Left colon (tissue), 2 donors: ENCODE measurements at regions not wholly inside any gene's neighbourhood (a gene's known extent, or its start where the extent isn't known, plus 50 kb on each side); places are given as distances from the start of the nearest gene placed in this dataset.

Experiments
- ATAC-seq: fragments of 200-7000 bp; cut with Tn5 transposase; one replicate; pipeline ENCODE4 v1.9.1; 2020; ENCODE audit warnings: mild to moderate bottlenecking, moderate library complexity
- DNase-seq, 2 donors: peaks; one replicate each; pipeline ENCODE4 v3.0.0-alpha.2; 2020
- intact Hi-C, 2 donors: fragments of 100-400 bp; cut with DNase I in 1 of 2; cut with micrococcal nuclease in 1 of 2; formaldehyde crosslinking; loops; one replicate each; pipeline versions ENCODE4 v1.11.2 to v1.14.0; 2022; cut with DNase I, micrococcal nuclease
- donor health status: DM: no; HTN: no; CAD: no.
- donor health status: DM: yes; HTN: yes; CAD: no.

DNA sequence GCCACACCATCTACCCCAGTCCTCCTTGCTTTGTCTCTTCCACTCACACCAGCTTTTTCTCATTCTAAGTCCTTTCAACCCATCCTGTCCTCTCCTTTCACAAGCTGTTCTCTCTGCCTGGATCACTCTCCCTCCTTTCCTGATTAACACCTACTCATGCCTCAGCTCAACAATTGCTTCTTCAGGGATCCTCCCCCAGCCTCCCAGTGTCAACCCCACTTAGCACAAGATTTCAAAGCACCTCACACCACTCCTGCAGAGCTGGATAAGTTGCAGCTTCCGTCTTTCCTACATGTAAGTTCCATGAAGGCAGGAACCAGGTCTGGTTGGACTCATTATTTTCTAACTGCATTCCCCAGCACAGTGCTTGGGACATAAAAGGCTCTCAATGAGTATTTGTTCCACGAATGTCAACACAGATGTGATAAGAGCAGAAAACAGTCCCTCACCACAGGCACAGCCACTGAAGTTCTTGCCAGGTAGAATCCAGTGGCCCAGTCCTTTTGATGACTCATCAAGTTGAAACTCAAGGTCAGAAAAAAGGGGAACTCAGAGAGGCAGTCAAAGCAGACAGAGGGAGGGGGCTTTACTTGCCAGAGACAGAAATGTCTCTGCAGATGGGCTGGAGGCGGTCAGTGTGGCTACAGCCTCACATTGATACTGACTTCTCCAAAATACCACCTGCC, 193.4 kb upstream of the PRDM1 start:
- ATAC-seq (no peak), DNase-seq (peak in 1 of 2 donors; percentile 33)
- intact Hi-C loops, result no loop called here

DNA sequence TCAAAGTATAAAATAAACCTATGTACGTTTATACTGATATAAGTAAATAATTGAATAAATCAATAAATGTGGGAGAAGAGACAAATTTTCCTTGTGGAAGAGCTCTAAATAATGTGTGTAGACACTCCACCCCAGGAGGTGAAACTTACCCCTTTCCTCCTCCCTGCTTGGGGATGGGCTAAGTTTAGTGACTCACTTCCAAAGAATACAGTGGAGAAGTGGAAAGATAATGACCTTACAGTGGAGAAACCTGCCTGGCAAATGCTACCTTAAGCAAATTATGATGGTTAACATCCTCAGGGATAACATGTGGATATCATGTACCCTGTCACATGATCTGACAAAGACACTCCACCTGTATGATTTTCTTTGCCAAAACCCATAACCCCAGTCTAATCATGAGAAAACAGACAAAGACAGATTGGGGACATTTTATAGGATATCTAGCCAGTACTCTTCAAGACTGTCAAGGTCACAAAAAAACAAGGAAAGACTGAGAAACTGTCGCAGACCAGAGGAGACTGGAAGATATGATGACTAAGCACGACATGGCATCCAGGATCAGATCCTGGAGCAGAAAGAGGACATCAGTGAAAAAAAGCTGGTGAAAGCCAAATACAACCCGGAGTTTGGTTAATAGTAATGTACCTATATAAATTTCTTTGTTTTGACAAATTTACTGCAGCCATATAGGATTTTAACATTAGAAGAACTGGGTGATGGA, 195.5 kb upstream of the PRDM1 start:
- intact Hi-C loops, result no loop called here
- ATAC-seq (no peak), DNase-seq (no peak)

- DNase-seq (no peak), ATAC-seq (no peak)
- intact Hi-C loops, result no loop called here
Measured at GRCh38 chr6:105889902-105890301, 196.2 kb upstream of the PRDM1 start.

GRCh38 chr6:105886814-105887544, 199.2 kb upstream of the PRDM1 start:
- DNase-seq (no peak), ATAC-seq (no peak)
- intact Hi-C loops, result no loop called here

DNA sequence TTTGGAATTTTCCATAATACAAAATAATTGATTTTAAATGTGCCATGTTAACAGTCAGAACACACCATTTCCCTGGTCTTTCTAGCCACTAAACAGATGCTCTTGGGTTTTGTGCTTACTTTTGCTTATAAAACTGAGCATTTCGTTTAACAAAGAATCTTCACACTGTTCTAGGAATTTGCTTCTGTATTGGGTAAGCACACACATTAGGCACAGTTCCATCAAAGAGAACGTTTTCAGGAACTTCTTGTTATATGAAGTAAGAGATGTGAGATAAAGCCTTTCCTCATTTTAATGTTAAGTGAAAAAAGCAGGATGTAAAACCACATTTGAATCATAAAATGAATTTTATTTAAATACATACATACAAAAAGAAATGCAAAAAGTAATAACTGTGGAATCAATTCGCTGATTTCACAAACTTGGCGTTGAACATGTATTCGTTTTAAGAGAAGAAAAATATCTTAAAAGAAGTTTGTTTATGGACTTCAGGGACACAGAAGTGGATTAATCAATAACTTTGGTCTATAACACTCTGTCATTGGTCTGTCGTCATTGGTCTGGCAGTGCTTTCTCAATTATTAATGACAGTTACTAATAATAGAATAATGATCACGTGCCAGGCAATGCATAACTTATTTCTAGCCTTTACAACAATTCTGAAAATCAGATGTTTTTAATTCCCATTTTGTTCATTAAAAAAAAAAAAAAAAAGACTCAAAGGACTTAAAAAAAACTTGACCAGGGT, 199.9 kb upstream of the PRDM1 start:
- ATAC-seq, result no peak
- DNase-seq, result no peak
- intact Hi-C loops, result no loop called here

DNA sequence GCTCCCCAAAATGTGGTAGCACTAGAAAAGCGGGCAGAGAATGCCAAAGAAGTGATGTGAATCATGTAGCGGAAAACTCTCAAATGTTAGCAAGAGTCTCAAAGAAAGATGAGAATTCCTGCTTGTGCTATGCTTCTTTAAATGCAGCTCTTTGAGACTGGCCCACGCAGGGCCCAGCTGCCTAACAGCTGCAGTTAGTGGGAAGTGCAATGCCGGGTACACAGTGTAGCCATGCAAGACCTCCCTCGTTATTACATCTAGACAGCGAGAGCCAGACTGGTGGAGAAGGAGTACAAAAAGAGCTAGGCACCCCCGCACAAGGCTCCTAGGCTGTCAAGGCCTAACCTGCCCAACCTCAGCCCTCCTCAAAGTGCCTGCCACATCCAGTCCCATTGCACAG, 201.7 kb upstream of the PRDM1 start:
- DNase-seq, result no peak
- intact Hi-C loops, result no loop called here
- no peak for ATAC-seq

- DNase-seq (no peak), ATAC-seq (no peak)
- intact Hi-C loops, result no loop called here
Measured at GRCh38 chr6:105884011-105884410, 202.1 kb upstream of the PRDM1 start.

GRCh38 chr6:105882828-105883227, 203.3 kb upstream of the PRDM1 start:
- DNase-seq, result no peak
- intact Hi-C loops, result no loop called here
- ATAC-seq, result no peak

DNA sequence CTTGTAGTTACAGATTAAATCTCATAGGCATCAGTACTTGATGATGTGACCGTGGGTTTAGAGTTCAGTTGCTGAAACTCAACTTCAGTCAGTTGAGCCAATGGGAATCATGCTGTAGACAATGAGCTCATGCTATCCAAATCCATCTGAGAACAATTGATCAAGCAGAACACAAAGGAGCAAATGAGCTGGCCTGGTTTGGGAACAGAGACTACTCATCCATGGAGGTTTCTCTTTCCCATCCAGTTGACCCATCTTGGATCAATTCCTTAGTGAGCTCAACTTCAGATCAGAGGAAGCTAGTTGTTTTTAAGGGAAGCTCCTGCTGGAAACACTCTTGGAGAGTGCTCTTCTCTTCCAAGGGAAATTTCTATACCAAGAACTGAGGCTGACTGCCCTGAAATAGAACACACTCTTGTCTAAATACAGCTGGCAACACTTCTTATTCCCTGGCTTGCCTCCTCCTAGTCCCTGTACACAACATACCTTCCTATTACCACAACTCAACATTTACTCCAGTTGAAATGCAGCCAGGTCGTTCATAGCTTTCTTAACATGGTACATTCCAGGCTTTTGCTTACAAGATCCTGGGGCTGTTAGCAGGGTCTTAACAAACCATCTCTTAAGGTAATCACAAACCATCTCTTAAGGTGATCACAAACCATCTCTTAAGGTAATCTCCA, 203.9 kb upstream of the PRDM1 start:
- intact Hi-C loops, result no loop called here
- DNase-seq, result no peak
- ATAC-seq, result no peak

DNA sequence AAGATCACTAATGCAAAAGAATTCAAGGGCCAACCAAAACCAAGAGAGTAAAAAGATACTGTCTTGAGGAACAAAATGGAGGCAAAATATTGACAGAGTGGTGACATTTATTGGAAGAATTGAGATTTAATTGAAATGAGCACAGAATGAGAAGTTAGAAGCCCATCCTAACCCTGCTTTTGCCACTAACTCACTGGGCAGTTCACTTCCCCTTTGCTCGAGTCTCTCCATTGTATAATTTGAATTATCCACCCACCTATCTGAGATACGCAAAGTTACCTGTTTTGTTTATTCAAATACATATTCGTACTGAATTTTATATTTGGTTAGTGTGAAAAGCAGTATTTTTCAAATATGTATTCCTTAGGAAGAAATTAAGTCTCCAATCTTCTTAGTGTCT, 204.5 kb upstream of the PRDM1 start:
- intact Hi-C loops, result no loop called here
- DNase-seq (no peak), ATAC-seq (no peak)

DNA sequence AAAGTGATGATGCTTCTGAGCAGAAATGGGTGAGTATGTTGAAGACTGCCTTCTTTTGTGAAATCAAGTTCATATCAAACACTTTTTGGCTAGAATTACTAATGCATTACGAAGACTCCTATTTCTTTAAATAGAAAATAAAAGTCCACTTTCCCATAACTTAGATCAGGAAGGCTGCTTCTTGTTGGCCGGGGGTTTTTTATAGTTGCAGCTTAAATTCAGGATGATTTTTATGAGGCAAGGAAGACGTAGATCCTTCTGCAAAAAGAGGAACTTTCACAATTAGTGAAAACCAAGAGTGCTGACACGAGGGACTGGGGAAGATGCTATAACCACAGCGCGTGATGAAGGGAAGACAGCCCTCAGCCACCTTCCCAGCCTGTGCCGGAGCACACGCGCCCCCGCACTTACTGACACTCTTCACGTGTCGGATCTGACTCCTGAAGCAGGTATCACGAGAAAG, 206.1 kb upstream of the PRDM1 start:
- DNase-seq (peak; percentile 24 to 39), ATAC-seq (peak; percentile 23)
- intact Hi-C loops, result no loop called here

DNA sequence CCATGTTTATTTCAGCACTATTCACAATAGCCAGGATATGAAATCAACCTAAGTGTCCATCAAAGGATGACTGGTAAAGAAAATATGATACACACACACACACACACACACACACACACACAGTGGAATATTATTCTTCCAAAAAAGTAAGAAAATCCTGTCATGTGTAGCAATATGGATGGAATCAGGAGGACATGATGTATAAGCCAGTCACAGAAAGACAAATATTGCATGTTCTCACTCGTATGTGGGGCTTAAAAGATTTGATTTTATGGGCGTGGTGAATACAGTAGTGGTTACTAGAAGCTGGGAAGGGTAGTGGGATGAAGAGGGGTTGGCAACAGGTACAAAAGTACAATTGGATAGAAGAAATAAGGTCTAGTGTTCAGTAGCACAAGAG, 207.0 kb upstream of the PRDM1 start:
- ATAC-seq (no peak), DNase-seq (no peak)
- intact Hi-C loops, result no loop called here

- ATAC-seq (no peak), DNase-seq (no peak)
- intact Hi-C loops, result no loop called here
Measured at GRCh38 chr6:105875974-105876640, 210.0 kb upstream of the PRDM1 start.

GRCh38 chr6:105874835-105875626, 211.1 kb upstream of the PRDM1 start:
- intact Hi-C loops, result no loop called here
- no peak for ATAC-seq
- no peak for DNase-seq

DNA sequence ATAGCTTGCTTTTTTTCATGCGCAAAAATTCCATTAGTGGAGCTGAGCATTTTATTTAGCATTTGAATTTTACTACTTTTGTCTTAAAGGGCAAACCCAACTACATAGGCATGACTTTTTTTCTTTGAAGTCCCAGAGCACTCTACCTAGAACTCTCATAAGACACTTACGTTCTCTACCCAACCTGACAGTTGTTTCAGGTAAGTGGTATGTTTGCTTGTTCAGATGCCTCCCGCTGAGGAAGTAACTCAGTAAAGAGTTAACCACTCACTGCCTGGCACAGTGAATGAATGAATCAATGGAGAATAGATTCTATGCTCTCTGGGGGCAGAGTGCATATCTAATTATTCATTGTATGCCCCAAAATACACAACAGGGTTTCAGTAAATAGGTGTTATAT, 212.3 kb upstream of the PRDM1 start:
- DNase-seq (no peak), ATAC-seq (no peak)
- intact Hi-C loops, result no loop called here

- DNase-seq (no peak), ATAC-seq (no peak)
- intact Hi-C loops, result no loop called here
Measured at GRCh38 chr6:105873211-105873704, 212.9 kb upstream of the PRDM1 start.

DNA sequence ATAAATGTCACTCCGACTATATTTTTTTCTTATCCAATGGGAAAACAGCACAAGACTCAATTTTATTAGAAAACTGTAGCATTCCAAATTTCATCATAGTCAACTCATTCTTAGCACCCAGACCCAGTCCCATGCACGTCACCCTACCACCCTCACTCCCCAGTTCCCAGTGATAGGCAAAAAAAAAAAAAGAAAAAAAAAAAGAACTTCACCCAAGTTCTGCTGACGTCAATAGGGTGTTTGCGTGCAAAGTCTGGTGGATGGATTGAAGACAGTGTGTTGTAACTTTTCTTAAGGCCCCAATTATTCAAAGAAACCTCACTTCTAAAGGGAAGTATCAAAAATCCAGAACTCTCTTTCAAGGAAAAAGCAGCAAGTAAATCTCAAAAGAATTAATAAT, 213.9 kb upstream of the PRDM1 start:
- DNase-seq (no peak), ATAC-seq (no peak)
- intact Hi-C loops, result no loop called here
